ENCODE measurements at regions not wholly inside any gene's neighbourhood (a gene's known extent, or its start where the extent isn't known, plus 50 kb on each side); places are given as distances from the start of the nearest gene placed in this dataset.
A peak's percentile ranks its signal among the peaks of the same experiment; 100 is the strongest.

GRCh38 chr3:120544361-120544760 is 51.8 kb upstream of the NDUFB4 start:
- DNase-seq: no peak

DNA sequence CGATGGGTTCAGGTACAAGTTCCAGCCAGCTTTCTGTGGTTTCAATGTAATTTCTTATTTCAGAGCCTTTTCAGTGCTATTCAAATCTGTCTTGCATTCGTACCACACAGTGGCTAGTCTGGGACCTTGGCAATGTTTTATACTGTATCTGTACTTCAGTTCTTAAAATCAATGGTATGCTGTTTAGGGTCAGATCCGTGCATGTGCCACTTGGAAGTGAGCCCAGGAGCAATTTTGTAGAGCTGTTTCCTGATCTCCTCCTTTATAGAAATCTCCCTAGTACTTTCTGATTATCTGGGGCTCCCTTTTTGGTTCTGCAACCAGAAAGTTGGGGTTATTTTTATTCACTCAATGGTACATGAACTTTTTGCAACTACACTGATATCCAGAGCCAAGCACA is 59.5 kb upstream of the NDUFB4 start:
- DNase-seq: no peak

- no peak for DNase-seq
Observed at GRCh38 chr3:120532969-120533368, 63.2 kb upstream of the NDUFB4 start.

DNA sequence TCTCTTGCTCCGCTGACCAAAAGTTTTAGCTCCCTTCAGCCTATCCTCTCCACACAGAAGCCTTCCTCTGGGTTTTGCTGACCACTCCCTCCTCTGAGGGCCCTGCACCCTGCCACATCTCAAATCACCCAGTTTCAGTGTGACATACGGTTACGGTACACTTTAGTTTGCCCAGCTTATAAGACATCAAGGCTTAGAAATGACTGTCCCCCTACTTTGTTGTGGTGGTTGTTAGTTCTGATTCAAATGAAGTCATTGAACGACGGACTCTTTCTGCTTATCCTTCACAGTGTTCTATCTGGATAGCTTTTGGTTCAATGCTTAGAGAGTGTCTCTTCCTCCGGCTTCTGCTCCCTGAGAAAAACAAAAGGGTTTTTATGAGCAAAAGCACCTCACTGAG is 68.0 kb upstream of the NDUFB4 start:
- DNase-seq: no peak

- DNase-seq: no peak
Observed at GRCh38 chr3:120526011-120526870, 69.9 kb upstream of the NDUFB4 start.

DNA sequence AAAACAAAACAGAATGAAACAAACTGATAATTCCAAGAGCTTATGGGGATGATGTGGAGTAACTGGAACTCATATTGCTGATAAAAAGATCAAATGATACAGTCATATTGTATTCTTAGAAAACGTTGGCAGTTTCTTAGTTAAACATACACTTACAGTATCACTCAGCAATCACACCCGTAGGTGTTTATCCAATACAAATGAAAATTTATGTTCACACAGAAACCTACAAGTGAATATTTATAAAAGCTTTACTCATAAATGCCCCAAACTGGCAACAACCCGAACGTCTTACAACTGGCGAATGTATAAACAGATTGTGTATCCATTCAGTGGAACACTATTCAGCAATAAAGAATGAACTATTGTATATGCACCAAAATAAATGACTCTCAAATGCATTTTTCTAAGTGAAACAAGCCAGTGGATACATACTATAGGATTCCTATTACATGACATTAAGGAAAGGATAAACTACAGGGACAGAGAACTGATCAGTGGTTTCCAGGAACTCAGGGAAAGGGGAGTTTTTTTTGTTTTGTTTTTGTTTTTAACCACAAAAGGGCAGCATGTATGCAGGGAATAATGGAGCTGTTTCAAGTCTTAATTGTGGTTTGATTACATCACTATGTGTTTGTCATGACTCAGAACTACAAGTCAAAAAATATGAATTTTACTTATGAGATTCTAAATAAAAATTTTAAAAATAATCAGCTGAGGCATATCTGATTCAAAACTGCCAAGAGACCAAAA is 71.8 kb upstream of the NDUFB4 start:
- no peak for DNase-seq

- no peak for DNase-seq
Observed at GRCh38 chr3:120516136-120516535, 65.3 kb upstream of the FSTL1 start.

- no peak for DNase-seq
Observed at GRCh38 chr3:120512655-120513054, 61.9 kb upstream of the FSTL1 start.

DNA sequence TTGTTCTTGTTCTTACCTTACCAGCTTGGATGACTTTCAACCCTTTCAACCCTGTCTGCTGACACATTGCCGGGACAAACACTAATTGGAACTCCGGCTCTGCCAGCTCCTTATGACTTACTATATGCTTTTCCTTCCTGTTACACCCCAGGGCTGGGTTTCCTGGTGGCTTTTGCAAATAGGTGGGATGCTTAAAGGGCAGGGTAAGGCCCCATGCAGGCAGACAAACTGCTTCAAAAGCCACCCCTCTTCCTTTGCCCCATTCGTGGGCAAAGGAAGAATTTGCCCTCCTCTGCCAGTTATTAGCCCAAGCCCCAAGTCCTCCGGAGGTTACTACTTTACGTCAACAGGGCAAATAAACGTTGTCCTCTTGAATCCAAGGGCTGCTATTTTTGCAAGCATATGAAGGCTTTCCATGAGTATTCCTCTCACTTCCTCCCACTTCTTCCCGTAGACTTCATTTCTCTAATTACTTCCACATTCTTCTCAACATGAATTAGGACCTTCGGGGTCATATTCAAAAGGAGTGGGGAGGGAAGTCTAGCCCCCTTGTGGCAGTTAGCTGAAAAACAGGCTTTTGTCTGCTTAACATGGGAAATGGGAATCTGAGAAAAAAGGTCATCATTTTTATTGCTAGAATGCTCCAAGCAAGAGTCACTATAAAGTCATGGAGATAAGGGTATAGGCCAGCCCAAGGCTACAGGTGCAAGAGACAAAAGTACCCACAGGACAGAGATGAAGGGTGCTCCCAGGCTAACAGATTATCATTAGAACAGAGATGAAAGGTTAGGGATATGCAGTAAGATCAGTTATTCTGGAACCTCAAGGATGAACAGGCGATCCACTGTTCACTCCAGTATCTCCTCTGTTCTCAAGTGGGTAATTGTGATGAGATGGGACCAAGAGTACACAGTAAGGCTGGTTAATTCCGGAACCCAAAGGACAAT is 56.3 kb upstream of the FSTL1 start:
- peak; percentile 15 for DNase-seq

GRCh38 chr3:120506076-120506827 is 55.5 kb upstream of the FSTL1 start:
- no peak for DNase-seq

DNA sequence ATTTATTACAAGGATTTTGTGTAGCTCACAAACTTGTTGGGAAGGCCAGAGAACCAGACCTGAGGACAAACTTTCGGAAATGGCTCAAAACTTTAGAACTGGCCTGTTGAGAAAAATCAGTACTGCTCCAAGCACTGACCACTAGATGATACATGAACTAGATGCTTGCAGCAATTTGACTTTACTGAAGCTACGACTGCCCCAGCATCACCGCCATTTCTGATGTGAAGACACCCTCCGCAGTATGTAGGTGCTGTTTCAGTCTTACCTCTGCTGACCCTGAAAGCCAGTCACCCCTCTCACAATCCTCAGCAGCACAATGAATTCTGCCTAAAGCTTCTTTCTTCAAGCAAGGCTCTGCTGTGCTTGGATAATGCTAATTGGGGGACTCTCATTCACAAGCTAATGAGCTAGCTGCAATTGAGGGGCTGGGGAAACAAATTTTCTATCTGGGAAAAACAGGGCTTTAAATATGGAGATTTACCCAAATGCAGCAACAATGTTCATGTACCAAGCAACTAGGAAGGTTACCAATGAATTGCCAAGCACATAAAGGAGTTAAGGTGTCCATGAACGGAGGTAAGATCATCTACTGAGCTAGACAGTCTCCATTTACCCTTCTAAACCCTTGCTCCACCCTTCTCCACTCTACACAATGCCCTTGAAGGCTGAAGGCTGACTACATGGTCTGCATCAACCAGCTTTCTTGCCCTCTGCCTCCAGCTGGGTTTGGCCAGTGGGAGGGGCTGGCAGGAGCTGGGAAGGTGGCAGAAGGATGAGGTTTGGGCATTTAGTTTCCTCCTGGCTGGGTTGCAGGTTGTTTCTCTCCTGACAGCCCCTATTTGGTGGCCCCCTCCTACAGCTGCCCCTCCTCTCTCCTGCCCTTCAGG is 53.2 kb upstream of the FSTL1 start:
- DNase-seq: no peak

GRCh38 chr3:120502116-120502515 is 51.3 kb upstream of the FSTL1 start:
- no peak for DNase-seq
